8988T (cell line): ENCODE measurements at regions not wholly inside any gene's neighbourhood (a gene's known extent, or its start where the extent isn't known, plus 50 kb on each side); places are given as distances from the start of the nearest gene placed in this dataset.
"Not testable (repeated sequence)": the region's sequence is repeated elsewhere in the genome, so short reads cannot be mapped to it uniquely, and the experiment has no call there.

Experiments
- DNase-seq: peaks from one replicate; pipeline ENCODE4 v3.0.0; 2011

DNA sequence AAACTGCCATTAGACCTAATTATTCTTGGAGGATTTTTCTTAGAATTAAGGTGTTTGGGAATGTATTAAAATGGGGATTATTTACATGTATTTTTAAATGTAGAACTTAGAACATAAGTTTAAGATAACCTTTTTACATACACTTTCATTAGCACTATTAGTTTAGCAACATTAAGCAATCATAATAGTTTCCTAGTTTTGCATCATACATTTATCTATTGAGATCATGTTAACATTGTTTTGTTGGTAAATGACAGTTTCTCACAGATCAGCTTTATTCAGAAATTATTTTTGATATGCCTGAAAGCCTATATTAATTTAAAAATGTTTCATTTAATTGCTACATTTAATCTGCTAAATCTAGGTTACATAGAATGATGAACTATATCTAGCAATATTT is 189.7 kb upstream of the PPP1R3A start:
- no peak for DNase-seq

DNA sequence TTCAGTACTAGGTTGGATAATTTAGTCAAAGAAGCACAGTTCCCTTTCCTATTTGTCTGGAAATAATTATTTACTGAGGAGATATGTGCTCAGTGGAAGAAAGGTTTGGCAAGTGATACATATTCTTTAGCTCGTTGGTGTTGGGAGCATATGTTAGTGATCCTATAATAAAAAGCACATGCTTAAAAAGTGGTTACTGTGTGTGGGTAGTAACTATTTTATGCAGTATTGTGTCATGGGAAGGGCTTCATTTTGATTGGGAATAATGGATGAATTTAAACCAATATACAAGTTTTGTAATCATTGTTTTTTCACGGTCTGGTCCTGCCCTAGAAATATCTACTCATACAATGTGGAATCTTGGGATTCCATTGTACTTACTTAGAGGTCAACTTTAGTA is 188.7 kb upstream of the PPP1R3A start:
- DNase-seq, result no peak

DNA sequence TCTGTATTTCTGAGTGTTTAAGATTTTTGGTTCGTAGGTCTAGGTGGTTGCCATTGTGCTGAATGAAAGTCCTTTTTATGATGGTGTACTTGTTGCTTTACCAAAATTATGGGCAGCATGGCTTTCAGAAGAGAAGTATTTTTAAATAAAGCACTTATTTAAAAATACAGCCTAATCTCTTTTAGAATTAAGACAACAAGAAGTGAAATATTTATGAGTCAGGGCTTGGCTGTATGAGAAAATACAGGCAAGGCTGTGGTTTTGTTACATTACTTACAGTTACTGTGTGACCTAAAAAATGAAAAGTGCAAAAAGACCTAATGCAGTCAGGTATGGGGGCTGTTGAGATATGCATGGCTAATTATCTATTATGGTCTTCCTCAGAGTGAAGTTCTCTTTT is 185.2 kb upstream of the PPP1R3A start:
- DNase-seq, result no peak

DNA sequence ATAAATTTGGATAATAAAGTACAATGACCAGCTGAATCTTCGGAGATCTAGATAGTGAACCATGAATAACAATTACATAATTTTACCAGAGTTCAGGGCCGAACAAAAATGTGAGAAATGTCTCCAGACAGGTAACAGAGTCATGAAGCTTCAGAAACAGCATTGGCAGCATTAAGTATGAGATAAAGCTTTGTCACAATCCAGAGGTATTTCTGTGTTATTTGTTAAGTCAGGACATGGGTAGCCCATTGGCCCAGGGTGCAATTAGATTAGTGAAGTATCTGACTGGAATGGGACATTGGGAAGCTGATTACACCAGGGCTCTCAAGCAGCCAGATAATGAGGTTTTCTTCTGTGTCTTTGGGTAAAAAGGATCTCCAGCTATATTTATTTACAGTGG is 184.2 kb upstream of the PPP1R3A start:
- DNase-seq, result no peak

DNA sequence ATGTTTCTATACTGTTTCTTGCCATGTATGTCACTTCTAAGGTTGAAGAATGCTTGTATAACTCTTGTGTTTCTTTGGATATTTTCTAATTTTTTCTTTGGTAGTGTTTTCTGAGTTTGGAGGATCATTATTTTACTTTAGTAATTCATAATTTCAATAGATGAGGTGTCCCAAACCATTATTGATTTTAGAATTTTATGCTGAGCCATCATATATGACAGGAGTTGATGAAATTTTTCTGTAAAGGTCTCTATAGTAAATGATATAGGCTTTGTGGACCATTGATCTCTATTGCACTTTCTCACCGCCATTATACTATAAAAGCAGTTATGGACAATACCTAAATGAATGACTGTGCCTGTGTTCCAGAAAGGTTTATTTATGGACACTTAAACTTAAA is 183.3 kb upstream of the PPP1R3A start:
- no peak for DNase-seq

DNA sequence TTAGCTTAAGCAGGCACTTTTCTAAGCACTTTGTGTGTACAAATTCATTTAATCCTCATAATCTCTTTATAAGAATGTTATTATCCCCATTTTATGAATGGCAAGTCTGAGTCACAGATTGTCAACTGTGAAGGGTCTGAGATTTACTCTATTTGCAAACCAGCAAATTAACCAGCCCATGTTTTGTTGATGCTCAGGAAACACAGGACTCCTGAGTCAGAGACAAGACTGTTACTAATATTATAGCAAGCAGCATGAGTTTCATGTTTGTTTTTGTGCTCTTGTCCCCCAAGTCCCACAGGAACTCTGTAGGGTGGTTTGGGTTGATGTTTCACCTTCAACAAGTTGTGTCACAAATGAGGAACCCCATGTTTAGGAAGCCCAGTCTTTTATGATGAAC is 182.0 kb upstream of the PPP1R3A start:
- DNase-seq, result no peak

DNA sequence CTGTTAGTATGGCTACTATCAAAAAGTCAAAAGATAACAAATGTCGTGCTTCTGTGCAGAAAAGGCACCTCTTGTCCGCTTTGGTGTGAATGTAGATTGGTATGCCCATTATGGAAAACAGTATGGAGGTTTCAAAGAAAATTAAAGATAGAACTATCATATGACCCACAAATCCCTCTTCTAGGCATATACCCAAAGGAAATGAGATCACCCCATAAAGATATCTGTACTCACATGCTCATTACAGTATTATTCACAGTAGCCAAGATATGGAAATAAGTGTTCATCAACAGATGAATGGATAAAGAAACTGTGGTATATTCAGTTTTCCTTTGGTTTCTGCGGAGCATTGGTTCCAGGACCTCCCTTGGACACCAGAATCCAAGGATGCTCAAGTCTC is 180.5 kb upstream of the PPP1R3A start:
- no peak for DNase-seq

DNA sequence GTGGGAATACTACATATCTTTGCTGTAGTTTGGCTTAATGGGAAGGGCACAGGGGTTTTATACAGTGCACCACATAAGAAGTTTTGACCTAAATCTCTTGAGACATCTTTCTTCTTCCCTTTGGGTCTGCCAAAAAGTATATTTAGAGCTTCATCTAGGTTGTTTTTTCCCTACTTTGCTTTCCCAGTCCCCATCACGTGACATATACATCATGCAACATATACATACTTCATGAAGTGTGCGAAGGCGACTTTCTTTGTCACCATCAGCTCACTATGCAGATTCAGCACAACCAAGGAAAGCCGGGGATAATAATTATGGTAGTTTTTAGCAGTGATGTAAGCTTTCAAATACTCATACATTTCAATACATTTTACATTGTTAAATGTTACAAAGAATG is 177.1 kb upstream of the PPP1R3A start:
- DNase-seq, result no peak

DNA sequence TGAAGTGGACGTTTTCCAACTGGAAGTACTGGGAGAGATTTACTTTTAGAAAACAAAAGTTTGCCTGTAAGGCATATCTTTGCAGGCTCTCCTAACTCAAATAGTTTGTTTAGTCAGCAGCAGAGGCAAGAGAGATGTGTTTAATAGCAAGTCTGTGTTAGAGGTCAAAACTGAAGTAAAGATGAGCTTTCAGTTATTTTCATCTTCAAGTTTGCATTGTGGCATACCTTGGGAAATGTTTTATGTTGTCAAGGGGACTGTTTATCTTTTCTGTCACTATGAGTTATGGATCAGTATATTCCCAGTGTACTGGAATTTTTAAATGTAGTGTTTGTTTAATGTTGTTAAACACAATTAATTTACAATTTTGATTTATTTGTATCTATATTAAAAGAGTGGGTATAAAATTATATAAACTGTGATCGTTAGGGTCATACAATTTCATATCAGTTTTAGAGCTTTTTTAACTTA is 169.7 kb upstream of the PPP1R3A start:
- DNase-seq, result peak; percentile 6

DNA sequence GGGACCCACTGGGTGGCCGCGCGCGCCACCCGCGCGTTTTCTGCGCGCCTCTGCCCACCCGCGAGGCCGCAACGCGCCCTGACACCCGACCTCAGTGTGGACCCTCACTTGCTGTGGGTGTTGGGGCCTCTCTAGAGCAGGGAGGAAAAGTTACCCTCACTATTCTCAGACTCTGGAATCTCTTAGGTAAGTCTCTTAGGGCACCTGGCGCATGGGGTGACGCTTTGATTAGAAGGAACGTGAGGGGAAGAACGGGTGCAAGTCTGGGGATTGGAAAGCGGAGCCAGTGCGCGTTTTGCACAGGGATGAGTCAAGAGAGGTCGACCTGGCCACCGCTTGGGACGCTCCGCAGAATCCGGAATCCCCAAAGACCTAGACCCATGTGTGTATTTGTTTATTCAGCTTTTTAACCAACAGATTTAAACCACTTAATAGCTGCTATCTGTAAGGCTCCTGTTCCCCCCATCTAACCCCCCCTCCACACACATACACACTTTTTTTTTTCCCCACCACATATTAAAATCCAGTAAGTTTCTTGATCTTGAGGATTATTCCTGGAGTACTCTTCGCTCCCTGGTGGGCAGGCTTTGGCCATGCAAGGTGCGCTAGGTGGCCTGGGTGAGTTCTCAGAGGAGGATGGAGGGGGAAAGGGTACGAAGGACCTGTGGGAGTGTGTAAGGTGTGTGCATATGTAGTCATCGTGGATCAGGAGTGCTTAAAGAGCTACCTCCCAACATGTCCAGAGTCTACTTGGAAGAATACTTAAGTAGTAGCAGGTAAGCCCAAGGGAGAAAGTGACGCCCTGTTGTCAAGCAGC is 169.1 kb upstream of the PPP1R3A start:
- DNase-seq, result peak; percentile 26

DNA sequence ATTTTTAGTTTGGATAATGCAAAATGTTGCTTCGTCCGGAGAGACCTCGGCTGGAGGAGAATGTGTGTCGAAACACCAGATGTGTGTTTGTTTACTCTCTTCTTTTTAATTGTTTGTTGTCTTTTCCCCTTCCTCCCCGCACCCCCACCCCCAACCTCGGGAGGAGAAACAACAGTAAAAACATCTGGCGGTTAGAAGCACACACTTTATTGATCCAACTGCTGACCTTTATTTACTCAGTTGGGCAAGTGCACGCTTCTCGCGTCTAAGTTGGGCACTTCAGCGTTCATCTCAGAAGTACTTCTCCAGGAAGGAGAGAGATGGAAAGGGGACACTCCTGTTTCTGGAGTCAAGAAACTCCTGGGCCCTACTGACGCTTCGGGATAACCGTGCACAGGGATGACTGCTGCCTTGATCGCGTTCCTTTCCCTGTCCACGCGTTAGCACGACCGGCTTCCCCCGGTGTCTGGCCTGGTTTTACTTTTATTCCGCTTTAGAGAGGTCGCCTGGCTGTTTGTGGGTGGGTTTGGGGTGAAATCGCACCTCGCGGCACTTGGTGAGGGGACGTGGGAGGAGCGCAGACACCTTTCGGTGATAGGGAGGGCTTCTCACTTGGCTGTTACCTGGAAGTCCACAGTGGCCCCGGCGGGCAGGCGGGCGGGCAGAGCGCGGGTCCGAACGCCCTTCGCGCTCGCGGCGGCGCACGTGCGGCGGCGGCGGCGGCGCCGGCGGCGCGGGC is 168.3 kb upstream of the PPP1R3A start:
- peak; percentile 20 for DNase-seq

DNA sequence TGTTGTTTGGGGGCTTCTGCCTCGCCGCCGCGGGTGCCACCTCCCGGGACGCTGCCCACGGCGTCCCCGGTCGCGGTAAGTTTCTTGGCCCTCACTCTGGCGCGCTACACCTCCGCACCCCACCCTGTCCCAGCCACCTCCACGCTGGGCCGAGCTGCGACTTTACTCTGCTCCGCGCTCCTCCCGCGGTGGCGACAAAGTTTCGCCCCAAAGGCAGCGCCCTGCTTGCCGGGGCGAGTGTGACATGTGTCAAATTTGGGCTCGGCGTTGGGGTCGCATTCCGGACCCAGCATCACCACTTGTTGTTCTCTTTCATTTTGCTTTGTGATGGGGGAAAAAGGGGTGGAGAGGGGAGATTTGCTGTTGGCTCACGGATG is 167.7 kb upstream of the PPP1R3A start:
- DNase-seq, result peak; percentile 12

DNA sequence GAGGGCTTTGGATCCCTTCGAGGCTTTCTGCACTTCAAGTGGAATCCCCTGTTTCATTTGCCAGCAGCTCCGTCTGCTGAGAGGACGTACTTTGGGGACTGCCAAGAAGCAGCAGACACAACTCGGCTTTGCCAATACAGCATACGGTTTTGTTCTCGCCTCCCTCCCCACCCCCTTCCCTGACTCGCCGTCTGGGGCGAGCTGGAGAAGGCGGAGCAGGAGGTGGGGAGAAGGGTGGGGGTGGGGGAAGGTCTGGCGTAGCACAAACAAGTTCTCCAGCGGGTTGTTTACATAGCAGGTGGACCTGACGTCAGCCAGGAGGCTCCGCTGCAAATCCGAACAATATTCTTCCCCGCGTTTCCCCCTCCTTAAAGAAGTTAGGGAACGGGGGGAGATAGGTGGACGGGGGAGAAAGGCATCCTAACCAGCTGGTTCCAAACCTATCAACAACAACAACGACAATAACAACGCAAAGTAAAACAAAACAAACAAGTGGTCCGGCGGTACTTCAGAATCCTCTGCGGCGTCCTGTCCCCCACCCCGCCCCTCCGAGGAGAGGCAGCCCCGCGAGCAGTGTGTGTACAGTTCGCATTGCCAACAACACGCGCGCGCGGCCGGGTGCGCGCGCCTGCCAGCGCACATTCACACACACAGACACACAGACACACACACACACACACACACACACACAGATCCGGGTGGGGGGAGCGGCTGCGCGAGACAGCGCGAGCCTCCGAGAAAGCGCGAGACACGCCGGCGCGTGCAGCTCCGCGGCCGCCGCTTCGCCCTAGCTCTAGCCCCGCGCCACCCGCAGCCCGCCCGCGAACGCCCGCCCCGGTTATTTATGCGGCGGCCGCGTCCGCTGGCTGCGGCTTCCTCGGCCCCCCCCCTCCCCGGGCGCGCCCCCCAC is 167.0 kb upstream of the PPP1R3A start:
- peak; percentile 46 for DNase-seq

DNA sequence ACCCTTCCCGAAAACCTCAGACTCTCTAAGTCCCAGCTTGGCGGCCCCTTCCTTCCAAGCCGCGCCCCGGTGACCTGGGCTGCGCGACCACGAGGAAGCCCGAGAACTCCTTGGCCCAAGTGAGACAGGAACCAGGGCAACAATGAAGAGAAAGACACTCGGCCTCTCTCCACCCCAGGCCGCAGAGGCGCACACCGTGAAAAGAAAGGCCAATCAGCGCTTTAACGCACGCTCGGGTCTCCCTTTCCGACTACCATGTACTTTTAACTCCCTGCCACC is 166.4 kb upstream of the PPP1R3A start:
- DNase-seq, result no peak

DNA sequence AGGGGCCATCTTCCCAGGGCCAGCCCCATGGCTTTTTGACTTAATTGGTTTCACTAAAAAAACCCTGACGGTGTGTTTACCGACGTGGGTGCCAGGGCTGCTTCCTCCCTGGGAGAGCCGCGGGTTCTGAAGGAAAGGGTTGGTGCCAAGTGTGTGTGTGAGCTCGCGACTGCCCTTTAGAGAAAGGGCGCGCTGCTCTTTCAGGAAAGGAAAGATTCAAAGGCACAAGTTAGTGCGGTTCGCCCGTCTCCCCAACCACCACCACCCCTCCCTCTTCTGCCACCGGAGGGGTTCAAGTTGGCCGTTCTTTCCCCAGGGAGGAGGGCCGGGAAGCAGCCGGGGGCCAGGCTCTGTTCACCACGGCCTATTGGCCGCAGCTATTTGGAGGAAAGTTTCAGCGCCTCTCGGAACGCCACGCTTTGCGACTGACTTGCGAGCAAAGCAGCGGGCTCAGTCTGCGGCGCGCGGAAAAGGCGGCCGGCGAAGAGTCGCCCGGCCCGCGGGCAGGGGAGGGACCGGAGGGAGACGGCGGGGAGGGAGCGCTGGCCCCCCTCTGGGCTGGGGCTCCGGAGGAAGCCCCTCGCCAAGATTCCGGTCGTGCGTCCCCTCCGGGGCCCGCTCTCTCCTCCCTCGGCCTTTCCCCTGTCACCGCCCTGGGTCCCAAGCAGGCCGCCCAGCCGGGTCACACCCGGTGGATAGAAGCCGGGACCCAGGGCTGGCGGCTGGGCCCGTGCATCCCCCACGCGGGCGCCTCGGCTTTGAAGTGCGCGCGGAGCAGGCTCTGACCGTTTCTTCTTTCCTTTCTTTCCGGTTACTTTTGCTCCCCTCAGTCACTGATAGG is 165.9 kb upstream of the PPP1R3A start:
- DNase-seq, result peak; percentile 23

DNA sequence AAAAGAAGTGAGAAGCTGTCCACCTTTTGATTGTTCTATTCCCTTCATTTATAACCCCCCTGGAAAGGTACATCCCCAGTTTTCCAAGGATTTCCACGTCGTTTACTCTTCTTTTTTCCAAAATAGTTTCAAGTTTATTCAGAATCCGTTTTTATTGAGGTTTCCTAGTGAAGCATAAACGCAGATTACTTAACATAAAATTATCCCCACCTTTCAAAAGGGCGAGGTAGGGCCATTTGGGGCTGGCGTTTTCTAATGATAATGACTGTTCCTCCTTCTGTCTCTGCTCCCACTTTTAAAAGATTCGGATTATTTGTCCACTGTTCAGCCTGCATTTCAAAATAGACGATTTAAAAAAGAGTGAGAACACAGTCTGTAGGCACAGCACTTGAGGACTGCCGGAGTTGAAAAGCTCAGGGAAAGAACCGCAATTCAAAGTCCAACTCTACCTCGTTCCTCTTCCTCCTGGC is 165.2 kb upstream of the PPP1R3A start:
- no peak for DNase-seq

DNA sequence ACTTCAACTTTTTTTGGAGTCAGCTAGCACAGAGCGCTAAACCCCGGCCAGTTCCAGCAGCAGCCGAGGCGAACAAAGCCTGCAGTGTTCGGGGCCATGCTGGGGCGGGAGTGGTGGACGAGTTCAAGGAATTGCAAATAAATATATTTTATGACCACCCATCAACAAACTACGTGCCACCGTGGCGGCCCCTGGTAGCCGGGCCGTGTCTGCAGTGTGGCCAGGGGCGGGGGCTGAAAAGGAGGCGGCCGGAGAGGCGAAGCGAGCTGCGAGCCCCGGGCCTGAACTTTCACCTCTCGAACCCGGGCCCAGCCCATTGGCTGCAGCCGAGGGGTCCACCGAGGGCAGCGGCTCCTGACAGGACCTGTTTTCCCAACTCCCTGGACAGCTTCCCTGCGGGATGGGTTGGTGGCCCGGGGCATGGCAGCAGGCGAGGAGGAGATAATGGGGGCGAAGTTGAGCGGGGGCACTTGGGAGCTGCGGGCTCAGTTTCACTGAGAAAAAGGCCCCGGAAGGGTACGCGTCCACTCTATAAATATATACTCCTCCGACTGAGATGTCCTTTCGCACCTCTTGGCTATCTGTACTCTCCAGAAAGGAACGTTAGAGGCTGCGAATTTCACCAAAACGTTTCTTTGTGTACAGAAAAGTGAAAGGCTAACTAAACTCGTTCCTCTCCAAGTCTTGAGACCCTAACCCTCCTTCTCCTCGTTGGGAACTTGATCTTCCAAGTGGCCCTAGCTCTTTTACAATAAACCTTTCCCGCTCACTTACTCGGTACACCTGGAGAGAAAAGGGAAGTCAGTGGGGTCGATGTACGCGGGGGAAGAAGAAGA is 164.6 kb upstream of the PPP1R3A start:
- peak; percentile 7 for DNase-seq

DNA sequence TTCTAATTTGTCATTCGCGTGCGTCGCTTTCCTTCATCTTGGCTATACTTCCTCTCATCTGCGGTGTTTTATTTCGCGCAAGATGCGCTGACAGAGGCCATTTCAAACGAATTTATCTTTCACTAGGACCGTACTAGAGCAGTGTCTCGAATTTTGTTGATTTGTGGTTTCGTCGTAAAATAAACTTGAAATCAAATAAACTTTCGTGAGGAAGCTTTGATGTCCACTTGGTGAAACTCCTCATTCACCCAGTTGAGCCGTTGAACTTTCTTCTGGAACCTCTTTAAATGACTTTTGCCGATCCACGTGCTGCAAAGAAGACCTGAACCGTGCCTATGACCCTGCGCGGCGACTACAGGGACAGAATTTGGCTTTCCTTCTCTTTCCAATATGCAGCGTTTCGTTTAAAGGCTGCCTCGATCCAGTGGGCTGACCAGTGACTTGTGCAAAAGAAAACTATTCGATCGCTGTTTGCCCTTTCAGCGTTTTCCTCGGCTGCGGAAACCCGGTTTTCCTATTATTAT is 163.9 kb upstream of the PPP1R3A start:
- no peak for DNase-seq

DNA sequence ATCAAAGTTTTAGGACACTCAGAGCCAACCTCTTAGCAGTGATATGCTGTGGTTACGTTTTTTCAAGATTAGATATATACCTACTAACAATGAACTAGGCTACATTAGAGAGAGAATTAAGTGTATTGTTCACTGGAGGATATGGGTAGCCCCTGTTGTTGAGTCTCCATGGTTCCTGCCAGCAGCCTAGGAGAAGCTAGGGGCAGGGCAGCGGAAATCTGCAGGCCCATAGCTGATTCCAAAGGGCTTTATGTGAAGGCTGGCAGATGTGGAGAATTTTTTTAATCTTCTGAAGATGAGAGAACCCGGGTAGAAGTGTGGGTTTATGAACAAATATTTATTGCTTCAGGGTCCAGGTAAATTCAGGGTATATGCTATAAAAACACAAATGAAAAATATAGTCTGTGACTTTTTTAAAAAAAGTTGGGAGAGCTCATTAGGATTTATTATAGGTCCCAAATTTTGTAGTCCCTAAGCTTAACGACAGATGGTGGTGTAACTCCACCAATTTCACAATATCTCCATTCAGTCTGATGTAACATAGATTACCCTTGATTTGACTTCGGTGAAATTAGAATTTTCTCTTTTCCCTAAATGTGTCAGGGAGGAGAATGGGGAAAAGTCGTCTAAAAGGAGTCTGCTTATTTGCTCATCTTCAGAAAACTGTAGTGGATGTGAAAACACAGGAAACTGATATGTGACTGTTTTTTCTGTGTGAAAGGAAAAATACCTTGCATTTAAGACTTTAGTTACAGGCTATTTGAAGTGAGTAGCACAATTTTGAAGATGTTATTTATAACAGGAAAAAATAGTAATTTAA is 163.0 kb upstream of the PPP1R3A start:
- peak; percentile 18 for DNase-seq

DNA sequence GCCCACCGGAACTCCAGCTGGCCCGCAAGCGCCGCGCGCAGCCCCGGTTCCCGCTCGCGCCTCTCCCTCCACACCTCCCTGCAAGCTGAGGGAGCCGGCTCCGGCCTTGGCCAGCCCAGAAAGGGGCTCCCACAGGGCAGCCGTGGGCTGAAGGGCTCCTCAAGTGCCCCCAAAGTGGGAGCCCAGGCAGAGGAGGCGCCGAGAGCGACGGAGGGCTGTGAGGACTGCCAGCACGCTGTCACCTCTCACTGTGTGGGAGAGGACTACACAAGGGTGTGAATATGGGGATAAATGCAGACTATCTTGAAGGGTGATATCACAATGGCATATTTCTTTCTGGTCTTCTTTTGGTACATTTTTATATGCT is 158.3 kb upstream of the PPP1R3A start:
- DNase-seq, result not testable (repeated sequence)
